Skin of body (tissue), 1 donor: ENCODE measurements at regions not wholly inside any gene's neighbourhood (a gene's known extent, or its start where the extent isn't known, plus 50 kb on each side); places are given as distances from the start of the nearest gene placed in this dataset.

Experiments
- DNase-seq: peaks from one replicate; lab custom pipeline; 2025; lab: John Stamatoyannopoulos, UW

GRCh38 chr12:125418902-125419564 is 353.8 kb downstream of the AACS start:
- no peak for DNase-seq

GRCh38 chr12:125424909-125425308 is 359.7 kb downstream of the AACS start:
- no peak for DNase-seq

- DNase-seq = no peak
These were observed 366.3 kb downstream of the AACS start for GRCh38 chr12:125431516-125431915.

- DNase-seq = no peak
These were observed 368.9 kb downstream of the AACS start for GRCh38 chr12:125434131-125434530.

- no peak for DNase-seq
These were observed 369.8 kb downstream of the AACS start for GRCh38 chr12:125434936-125435443.

- DNase-seq = no peak
These were observed 370.6 kb downstream of the AACS start for GRCh38 chr12:125435871-125436270.

- DNase-seq = no peak
These were observed 371.5 kb downstream of the AACS start for GRCh38 chr12:125436686-125437085.

GRCh38 chr12:125440399-125440798 is 375.2 kb downstream of the AACS start:
- no peak for DNase-seq

- DNase-seq = no peak
These were observed 378.1 kb downstream of the AACS start for GRCh38 chr12:125443341-125443740.

- DNase-seq = no peak
These were observed 386.2 kb downstream of the AACS start for GRCh38 chr12:125451408-125451807.

- no peak for DNase-seq
These were observed 388.5 kb downstream of the AACS start for GRCh38 chr12:125453751-125454150.

GRCh38 chr12:125454291-125454690 is 389.1 kb downstream of the AACS start:
- no peak for DNase-seq

- no peak for DNase-seq
These were observed 389.7 kb downstream of the AACS start for GRCh38 chr12:125454786-125455480.

- no peak for DNase-seq
These were observed 390.3 kb downstream of the AACS start for GRCh38 chr12:125455556-125455955.

- no peak for DNase-seq
These were observed 393.5 kb downstream of the AACS start for GRCh38 chr12:125458552-125459268.

GRCh38 chr12:125461831-125462230 is 396.6 kb downstream of the AACS start:
- no peak for DNase-seq

- no peak for DNase-seq
These were observed 398.2 kb downstream of the AACS start for GRCh38 chr12:125463386-125463785.

GRCh38 chr12:125467363-125467762 is 402.1 kb downstream of the AACS start:
- DNase-seq = no peak

- no peak for DNase-seq
These were observed 404.4 kb downstream of the AACS start for GRCh38 chr12:125469683-125470082.

- DNase-seq = no peak
These were observed 405.9 kb downstream of the AACS start for GRCh38 chr12:125470838-125471783.

- no peak for DNase-seq
These were observed 408.3 kb downstream of the AACS start for GRCh38 chr12:125473501-125473900.
